GM18951 (cell line): ENCODE measurements at regions not wholly inside any gene's neighbourhood (a gene's known extent, or its start where the extent isn't known, plus 50 kb on each side); places are given as distances from the start of the nearest gene placed in this dataset.

Source experiments
- POLR2A ChIP-seq: IDR thresholded peaks from 4 replicates; pipeline ENCODE4 v1.6.1; 2011; ENCODE audit warnings: mild to moderate bottlenecking; ENCODE audit not compliant: insufficient read length, insufficient read depth; ENCODE audit errors: extremely low read depth
- in situ Hi-C: fragments of 300-500 bp; cut with MboI; formaldehyde crosslinking; loops from one replicate; pipeline ENCODE4 v1.12.0; 2022; ENCODE audit warnings: low sequenced_read_pairs, mixed read lengths, inconsistent platforms; ENCODE audit not compliant: unreplicated experiment

GRCh38 chr6:18335948-18336347 lies 51.2 kb upstream of the RNF144B start:
- no peak for TF ChIP-seq POLR2A
- in situ Hi-C loops, result loop anchor here (25.0 kb wide), 1 partner anchor 176 kb away; no protein-coding TSS in a partner anchor

GRCh38 chr6:18334251-18334650 lies 52.9 kb upstream of the RNF144B start:
- TF ChIP-seq POLR2A, result no peak
- in situ Hi-C loops, result loop anchor here (25.0 kb wide), 1 partner anchor 178 kb away; no protein-coding TSS in a partner anchor

DNA sequence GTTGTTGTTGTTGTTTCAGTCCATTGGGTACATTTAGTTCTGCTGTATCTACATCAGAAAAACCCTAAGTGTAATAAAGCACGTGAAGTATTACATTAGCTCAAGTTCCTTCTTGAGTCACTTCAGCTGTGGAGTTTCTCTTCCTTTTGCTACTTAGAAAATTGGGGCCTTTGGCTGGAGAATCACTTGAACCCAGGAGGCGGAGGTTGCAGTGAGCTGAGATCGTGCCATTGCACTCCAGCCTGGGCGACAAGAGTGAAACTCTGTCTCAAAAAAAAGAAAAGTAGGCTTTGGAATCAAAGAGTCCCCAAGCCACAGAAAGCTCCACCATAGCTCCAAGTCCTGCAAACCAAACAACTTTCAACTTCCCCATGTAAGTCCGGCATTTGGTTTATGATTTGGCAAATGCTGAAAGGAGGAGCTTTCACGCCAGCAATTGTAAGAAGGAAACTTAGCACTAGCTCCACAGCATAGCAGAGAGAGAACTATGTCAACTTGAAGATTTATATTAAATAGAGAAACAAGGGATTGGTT lies 56.5 kb upstream of the RNF144B start:
- in situ Hi-C loops, result loop anchor here (25.0 kb wide), 1 partner anchor 182 kb away; no protein-coding TSS in a partner anchor
- no peak for TF ChIP-seq POLR2A

GRCh38 chr6:18329776-18330175 lies 57.4 kb upstream of the RNF144B start:
- in situ Hi-C loops, result loop anchor here (25.0 kb wide), 1 partner anchor 183 kb away; no protein-coding TSS in a partner anchor
- no peak for TF ChIP-seq POLR2A

DNA sequence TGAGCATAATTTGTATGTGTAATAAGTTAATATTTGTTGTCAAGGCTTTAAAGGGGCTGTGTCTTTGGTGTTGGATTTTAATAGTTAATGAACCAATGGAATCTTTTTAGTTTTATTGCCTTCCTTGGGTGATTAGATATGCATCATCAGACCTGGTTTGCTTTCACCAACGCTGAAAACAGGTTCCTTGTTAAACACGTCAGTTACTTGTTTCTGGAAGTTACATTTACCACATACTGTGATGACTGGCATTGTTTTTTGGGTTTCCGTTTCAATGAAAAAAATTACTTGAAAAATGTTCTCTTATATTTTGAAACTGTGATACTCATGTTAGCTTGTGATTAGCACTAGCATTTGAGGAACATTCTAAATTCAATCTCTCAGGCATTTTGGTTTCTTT lies 58.6 kb upstream of the RNF144B start:
- in situ Hi-C loops, result loop anchor here (25.0 kb wide), 1 partner anchor 184 kb away; no protein-coding TSS in a partner anchor
- TF ChIP-seq POLR2A, result no peak

DNA sequence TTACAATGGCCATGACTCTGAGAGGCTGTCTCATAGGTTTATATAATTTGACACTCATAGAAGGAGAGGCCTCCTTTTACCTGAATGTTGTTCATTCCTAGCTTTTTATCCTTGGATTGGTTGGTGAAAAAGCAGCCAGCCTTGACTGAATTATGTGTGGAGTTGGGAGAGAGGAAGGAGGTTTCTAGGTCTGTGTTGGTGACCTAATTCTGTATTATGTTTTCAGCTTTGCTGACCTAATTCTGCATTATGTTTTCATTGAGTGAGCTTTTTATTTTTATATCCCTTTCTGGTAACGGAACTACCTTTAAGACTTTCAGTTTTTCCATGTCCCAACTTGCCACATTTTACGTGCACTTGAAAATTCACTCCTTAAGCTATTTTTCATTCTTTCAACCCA lies 59.1 kb upstream of the RNF144B start:
- in situ Hi-C loops, result loop anchor here (25.0 kb wide), 1 partner anchor 184 kb away; no protein-coding TSS in a partner anchor

DNA sequence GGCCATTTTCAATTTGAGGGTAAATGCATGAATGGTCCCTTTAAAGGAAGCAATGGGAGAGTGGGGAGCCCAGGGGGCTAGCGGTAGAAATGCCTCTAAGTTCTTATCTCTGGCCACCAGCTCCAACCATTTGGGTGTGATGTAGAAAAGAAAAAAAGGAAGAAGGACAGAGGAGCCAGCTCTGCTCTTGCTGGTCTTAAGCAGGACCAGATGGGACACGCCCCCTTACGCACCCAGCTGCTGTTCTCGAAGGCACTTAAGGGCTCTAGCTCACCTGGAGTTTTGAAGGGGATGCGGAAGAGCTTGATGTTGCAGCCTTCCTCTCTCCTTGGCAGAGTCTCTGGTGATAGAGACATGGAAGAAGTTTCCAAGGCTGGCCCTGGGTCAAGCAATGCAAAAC lies 59.5 kb upstream of the RNF144B start:
- no peak for TF ChIP-seq POLR2A
- in situ Hi-C loops, result loop anchor here (25.0 kb wide), 1 partner anchor 185 kb away; no protein-coding TSS in a partner anchor

More for the DNA sequence above, 59.1 kb upstream of the RNF144B start:
- TF ChIP-seq POLR2A, result no peak

- in situ Hi-C loops, result loop anchor here (25.0 kb wide), 1 partner anchor 185 kb away; no protein-coding TSS in a partner anchor
- no peak for TF ChIP-seq POLR2A
Measured at GRCh38 chr6:18326980-18327379, 60.2 kb upstream of the RNF144B start.

DNA sequence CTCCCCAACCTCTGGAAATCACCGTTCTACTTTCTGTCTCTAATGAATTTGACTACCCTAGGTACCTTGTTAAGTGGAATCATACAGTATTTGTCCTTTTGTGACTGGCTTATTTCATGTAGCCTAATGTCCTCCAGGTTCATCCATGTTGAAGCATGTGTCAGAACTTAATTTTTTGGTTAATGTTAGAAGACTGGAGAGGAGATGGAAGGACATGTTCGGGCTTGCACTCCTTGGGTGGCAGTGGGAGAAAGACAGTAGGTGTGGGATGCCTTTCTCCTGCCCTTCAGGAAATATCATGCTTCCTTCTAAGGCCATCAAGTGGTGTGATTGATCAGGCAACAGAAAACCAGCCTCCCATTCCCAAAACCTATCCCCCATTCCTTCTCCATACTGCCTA lies 61.1 kb upstream of the RNF144B start:
- in situ Hi-C loops, result loop anchor here (25.0 kb wide), 1 partner anchor 186 kb away; no protein-coding TSS in a partner anchor
- TF ChIP-seq POLR2A, result no peak

GRCh38 chr6:18324706-18325042 lies 60.3 kb upstream of the DEK start:
- no peak for TF ChIP-seq POLR2A
- in situ Hi-C loops, result loop anchor here (25.0 kb wide), 1 partner anchor 188 kb away; no protein-coding TSS in a partner anchor

GRCh38 chr6:18323935-18324705 lies 59.8 kb upstream of the DEK start:
- in situ Hi-C loops, result no loop called here
- TF ChIP-seq POLR2A, result no peak

DNA sequence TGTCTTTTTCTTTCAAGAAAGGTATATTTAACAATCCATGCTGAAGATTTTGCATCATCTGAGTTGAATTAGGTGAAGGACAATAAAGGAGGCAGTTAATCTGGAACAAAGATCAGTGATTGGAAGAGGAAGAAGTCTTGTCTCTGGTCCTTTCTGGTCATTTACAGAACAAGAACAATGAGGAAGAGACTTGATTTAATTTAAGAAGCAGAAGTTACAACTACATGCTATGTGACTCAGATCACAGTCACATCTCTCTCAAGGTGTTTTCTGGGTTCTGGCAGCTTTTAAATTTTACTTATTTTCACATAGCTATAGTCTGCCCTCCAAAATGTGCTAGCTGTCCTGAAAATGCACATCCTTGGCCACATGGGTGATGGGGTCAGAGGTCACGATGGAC lies 53.5 kb upstream of the DEK start:
- in situ Hi-C loops, result no loop called here
- TF ChIP-seq POLR2A, result no peak

DNA sequence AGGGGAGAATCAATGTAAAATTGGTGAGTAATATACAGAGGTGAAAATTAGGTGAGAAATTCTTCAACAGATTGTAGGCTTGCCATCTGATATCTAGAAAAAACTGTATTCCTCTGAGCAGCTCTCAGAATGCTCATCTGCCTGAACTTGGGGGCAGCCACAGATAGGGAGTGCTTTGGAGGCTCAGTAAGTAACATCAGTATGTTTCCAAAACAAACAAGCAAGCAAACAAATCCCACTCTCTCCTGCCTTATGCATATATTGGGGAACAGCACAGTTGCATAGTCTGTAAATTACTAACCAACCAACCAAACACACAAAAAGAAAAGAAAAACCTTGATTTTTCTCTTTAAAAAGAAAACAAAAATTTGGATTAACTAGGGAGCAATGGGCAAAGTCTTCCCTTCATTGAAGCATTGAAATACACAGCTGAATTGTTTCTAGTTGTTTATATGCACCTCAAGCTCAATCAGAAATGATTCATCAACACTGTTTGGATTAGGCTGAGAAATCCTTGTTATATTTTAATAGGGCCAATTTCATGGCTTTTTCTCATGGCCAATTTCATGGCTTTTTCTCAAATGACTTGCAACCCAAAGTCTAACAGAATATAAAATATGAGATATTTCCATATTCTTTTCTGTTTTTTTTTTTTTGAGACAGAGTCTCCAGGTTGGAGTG lies 50.1 kb upstream of the DEK start:
- TF ChIP-seq POLR2A, result no peak
- in situ Hi-C loops, result no loop called here
